ENCODE measurements at regions not wholly inside any gene's neighbourhood (a gene's known extent, or its start where the extent isn't known, plus 50 kb on each side); places are given as distances from the start of the nearest gene placed in this dataset.

- intact Hi-C loops (cut with DNase I, micrococcal nuclease), result no loop called here
- Histone ChIP-seq H3K36me3 (ENCODE audit: low read depth) (no peaks in the 10 kb centered on the region), H3K4me3 (no peak overlapping the region), H3K9me3 (no peaks in the 10 kb centered on the region), H3K4me1 (ENCODE audit: low read depth) (no peaks in the 10 kb centered on the region)
- no peak for TF ChIP-seq CTCF (IDR thresholded peaks at IDR 0.05)
- ATAC-seq (no peak), DNase-seq (no peak)
These were observed 278.8 kb downstream of the CDC5L start for GRCh38 chr6:44666324-44666723.

- DNase-seq (no peak), ATAC-seq (no peak)
- Histone ChIP-seq H3K4me3 (no peak overlapping the region), H3K9me3 (no peaks in the 10 kb centered on the region), H3K4me1 (ENCODE audit: low read depth) (no peaks in the 10 kb centered on the region), H3K36me3 (ENCODE audit: low read depth) (no peaks in the 10 kb centered on the region)
- intact Hi-C loops (cut with DNase I, micrococcal nuclease), result no loop called here
- TF ChIP-seq CTCF (IDR thresholded peaks at IDR 0.05), result no peak
These were observed 279.7 kb downstream of the CDC5L start for GRCh38 chr6:44667226-44667625.

- DNase-seq (peak in 2 of 3 donors; percentile 43 to 66), ATAC-seq (peak; percentile 43)
- H3K9me3 ChIP-seq, result no peaks in the 10 kb centered on the region
- H3K36me3 ChIP-seq (ENCODE audit: low read depth), result no peaks in the 10 kb centered on the region
- intact Hi-C loops (cut with DNase I, micrococcal nuclease), result no loop called here
- H3K4me3 ChIP-seq, result no peak overlapping the region
- H3K4me1 ChIP-seq (ENCODE audit: low read depth), result no peaks in the 10 kb centered on the region
- peak; percentile 49 for TF ChIP-seq CTCF (IDR thresholded peaks at IDR 0.05)
These were observed 280.3 kb downstream of the CDC5L start for GRCh38 chr6:44667668-44668390.

GRCh38 chr6:44668391-44668930 is 281.0 kb downstream of the CDC5L start:
- no peaks in the 10 kb centered on the region for H3K36me3 ChIP-seq (ENCODE audit: low read depth)
- no peaks in the 10 kb centered on the region for H3K4me1 ChIP-seq (ENCODE audit: low read depth)
- no peaks in the 10 kb centered on the region for H3K9me3 ChIP-seq
- intact Hi-C loops (cut with DNase I, micrococcal nuclease), result no loop called here
- no peak for DNase-seq
- no peak overlapping the region for H3K4me3 ChIP-seq
- TF ChIP-seq CTCF (IDR thresholded peaks at IDR 0.05), result no peak
- ATAC-seq, result no peak

- Histone ChIP-seq H3K9me3 (no peaks in the 10 kb centered on the region), H3K4me3 (no peak overlapping the region), H3K36me3 (ENCODE audit: low read depth) (no peaks in the 10 kb centered on the region), H3K4me1 (ENCODE audit: low read depth) (no peaks in the 10 kb centered on the region)
- DNase-seq (no peak), ATAC-seq (no peak)
- intact Hi-C loops (cut with DNase I, micrococcal nuclease), result no loop called here
- no peak for TF ChIP-seq CTCF (IDR thresholded peaks at IDR 0.05)
These were observed 281.7 kb downstream of the CDC5L start for GRCh38 chr6:44668976-44669934.

All from mucosa of descending colon (tissue), 3 donors.